ENCODE measurements at regions not wholly inside any gene's neighbourhood (a gene's known extent, or its start where the extent isn't known, plus 50 kb on each side); places are given as distances from the start of the nearest gene placed in this dataset.
A peak's percentile ranks its signal among the peaks of the same experiment; 100 is the strongest.

DNA sequence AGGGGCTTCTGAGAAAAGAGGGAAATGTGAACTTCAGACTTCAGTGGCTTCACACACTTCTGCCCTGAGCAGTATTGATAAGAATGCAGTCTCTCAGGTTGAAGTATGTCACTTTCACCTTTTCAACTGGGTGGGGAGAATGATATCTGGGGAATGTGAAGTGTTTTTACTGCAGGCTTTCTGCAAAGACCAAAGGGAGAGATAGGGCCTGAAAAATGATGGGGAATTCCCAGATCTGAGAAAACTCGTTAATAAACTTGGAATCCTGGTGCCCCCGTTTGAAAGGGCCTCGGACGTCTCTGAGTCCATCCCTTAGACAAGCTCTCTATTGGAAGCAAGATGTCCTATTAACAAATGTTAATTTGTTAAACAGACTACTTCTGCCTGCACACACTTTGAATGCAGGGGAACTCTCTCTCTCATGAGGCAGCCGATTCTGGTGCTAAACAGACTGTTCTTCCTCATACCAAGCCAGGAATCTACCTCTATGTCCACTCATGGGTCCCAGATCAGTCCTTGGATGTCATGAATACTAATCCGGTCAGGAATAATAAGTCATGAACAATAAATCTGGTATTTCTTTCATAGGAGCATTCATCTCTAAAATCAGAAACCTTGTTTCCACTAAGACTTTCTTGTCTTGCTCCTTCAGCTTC is 193.6 kb downstream of the JCAD start:
- no peak overlapping the region for H3K27ac ChIP-seq (ENCODE audit: insufficient read depth, low read depth, low read length)
- no peaks in the 10 kb centered on the region for H3K27me3 ChIP-seq (ENCODE audit: control insufficient read depth in 2 of 2, insufficient read depth in 2 of 2, low read length in 2 of 2)
- FAIRE-seq, result peak; percentile 18

More for the DNA sequence above, 193.6 kb downstream of the JCAD start:
- Histone ChIP-seq H3K36me3 (ENCODE audit: control insufficient read depth in 2 of 2, extremely low read depth in 1 of 2, insufficient read depth in 2 of 2, low read length in 2 of 2) (no peaks in the 10 kb centered on the region), H3K9me3 (replicated peaks; ENCODE audit: control insufficient read depth, insufficient read depth, low read length) (no peaks in the 10 kb centered on the region), H3K9me1 (replicated peaks; ENCODE audit: control insufficient read depth, extremely low read depth, insufficient read depth, low read length) (no peaks in the 10 kb centered on the region), H3K79me2 (ENCODE audit: control insufficient read depth, insufficient read depth, low read length) (no peaks in the 10 kb centered on the region), H4K20me1 (replicated peaks; ENCODE audit: control insufficient read depth, extremely low read depth, insufficient read depth, low read length) (no peaks in the 10 kb centered on the region), H3K4me2 (ENCODE audit: insufficient read depth, low read length) (no peak overlapping the region), H2AFZ (ENCODE audit: low read depth, low read length) (no peak overlapping the region), H3K4me3 (replicated peaks in 1 of 3; ENCODE audit: insufficient read depth in 1 of 3, low read depth in 1 of 3, low read length in 3 of 3) (no peak overlapping the region), H3K9ac (replicated peaks; ENCODE audit: extremely low read depth, insufficient read depth, low read length) (no peak overlapping the region), H3K4me1 (ENCODE audit: control insufficient read depth, extremely low read depth, insufficient read depth, low read length) (peaks cover 14% of the 10 kb centered on the region)
- ChIA-PET CTCF (interaction anchor here (0.9 kb wide), 1 partner anchor 137 kb away, joined by 5 read pairs; no protein-coding TSS in a partner anchor), POLR2A (no interaction called here)
- BruUV-seq (replicated peaks), result no TSS peak
- TF ChIP-seq MYC (IDR thresholded peaks at IDR 0.05; ENCODE audit: low read depth, low read length) (no peak), JUN (IDR thresholded peaks at IDR 0.05; ENCODE audit: borderline replicate concordance, insufficient read depth, insufficient read length, low read depth) (no peak), GATA2 (IDR thresholded peaks at IDR 0.05; ENCODE audit: insufficient read depth, insufficient read length, low read depth, low read length) (no peak), POLR2AphosphoS5 (IDR thresholded peaks at IDR 0.05; ENCODE audit: insufficient read depth, low read depth, low read length) (no peak), POLR2A (IDR thresholded peaks at IDR 0.05; ENCODE audit: low read depth, low read length) (no peak), EZH2 (IDR thresholded peaks at IDR 0.05; ENCODE audit: borderline replicate concordance, low read depth, low read length, severe bottlenecking) (no peak), FOS (IDR thresholded peaks at IDR 0.05; ENCODE audit: borderline replicate concordance, insufficient read depth, low read length) (no peak)
- TF ChIP-seq, protein P1, sequence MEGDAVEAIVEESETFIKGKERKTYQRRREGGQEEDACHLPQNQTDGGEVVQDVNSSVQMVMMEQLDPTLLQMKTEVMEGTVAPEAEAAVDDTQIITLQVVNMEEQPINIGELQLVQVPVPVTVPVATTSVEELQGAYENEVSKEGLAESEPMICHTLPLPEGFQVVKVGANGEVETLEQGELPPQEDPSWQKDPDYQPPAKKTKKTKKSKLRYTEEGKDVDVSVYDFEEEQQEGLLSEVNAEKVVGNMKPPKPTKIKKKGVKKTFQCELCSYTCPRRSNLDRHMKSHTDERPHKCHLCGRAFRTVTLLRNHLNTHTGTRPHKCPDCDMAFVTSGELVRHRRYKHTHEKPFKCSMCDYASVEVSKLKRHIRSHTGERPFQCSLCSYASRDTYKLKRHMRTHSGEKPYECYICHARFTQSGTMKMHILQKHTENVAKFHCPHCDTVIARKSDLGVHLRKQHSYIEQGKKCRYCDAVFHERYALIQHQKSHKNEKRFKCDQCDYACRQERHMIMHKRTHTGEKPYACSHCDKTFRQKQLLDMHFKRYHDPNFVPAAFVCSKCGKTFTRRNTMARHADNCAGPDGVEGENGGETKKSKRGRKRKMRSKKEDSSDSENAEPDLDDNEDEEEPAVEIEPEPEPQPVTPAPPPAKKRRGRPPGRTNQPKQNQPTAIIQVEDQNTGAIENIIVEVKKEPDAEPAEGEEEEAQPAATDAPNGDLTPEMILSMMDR (IDR thresholded peaks at IDR 0.05; ENCODE audit: extremely low read depth in 1 of 2, insufficient read depth in 1 of 2, low read depth in 1 of 2, low read length in 2 of 2), result no peak
- TF ChIP-seq, protein P2, sequence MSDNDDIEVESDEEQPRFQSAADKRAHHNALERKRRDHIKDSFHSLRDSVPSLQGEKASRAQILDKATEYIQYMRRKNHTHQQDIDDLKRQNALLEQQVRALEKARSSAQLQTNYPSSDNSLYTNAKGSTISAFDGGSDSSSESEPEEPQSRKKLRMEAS (IDR thresholded peaks at IDR 0.05; ENCODE audit: insufficient read depth, insufficient read length), result no peak
- DNase-seq (ENCODE audit: low read depth, low spot score), result no peak
- intact Hi-C loops (cut with micrococcal nuclease), result no loop called here
- dilution Hi-C loops (cut with MboI; ENCODE audit: extremely low pct_ligation_motif_present, low sequenced_read_pairs), result no loop called here

Measured in endothelial cell of umbilical vein (primary cell).